Natural killer cell (primary cell): ENCODE measurements at regions not wholly inside any gene's neighbourhood (a gene's known extent, or its start where the extent isn't known, plus 50 kb on each side); places are given as distances from the start of the nearest gene placed in this dataset.
"Not testable (repeated sequence)": the region's sequence is repeated elsewhere in the genome, so short reads cannot be mapped to it uniquely, and the experiment has no call there.

Experiments
- ATAC-seq, 3 donors: fragments of 150-1000 bp in 2 of 3; fragments of 200-7000 bp in 1 of 3; cut with Tn5 transposase; 1 replicate in 1 of 3; 2 replicates in 2 of 3; pipeline ENCODE4 v1.10.0; 2021; ENCODE audit warnings: mild to moderate bottlenecking in 2 of 3, moderate library complexity in 2 of 3
- DNase-seq, 2 donors: peaks; one replicate each; pipeline versions ENCODE4 v3.0.0 to v3.0.0-alpha.2; 2013 to 2021; ENCODE audit warnings: mixed read lengths in 1 of 2
- H3K27ac ChIP-seq: one replicate; pipeline ENCODE4 v1.5.1; 2013; ENCODE audit warnings: mild to moderate bottlenecking, low read length
- H3K27me3 ChIP-seq: one replicate; pipeline ENCODE4 v1.6.1; 2013; ENCODE audit warnings: low read length; ENCODE audit not compliant: control insufficient read depth, insufficient read depth
- H3K36me3 ChIP-seq: one replicate; pipeline ENCODE4 v1.6.1; 2013; ENCODE audit warnings: low read length; ENCODE audit not compliant: control insufficient read depth, insufficient read depth
- H3K4me1 ChIP-seq: one replicate; pipeline ENCODE4 v1.6.1; 2013; ENCODE audit warnings: low read length; ENCODE audit not compliant: control insufficient read depth, insufficient read depth
- H3K4me3 ChIP-seq: one replicate; pipeline ENCODE4 v1.5.1; 2013; ENCODE audit warnings: low read length
- H3K9me3 ChIP-seq: one replicate; pipeline ENCODE4 v1.6.1; 2013; ENCODE audit warnings: low read length; ENCODE audit not compliant: control insufficient read depth, insufficient read depth
- H3K27ac Mint-ChIP-seq, 2 donors: one replicate each; pipeline ENCODE4 v1.8.0; 2022; ENCODE audit warnings: mild to moderate bottlenecking in 2 of 2, mixed read lengths in 2 of 2, moderate library complexity in 1 of 2
- H3K27me3 Mint-ChIP-seq, 2 donors: one replicate each; pipeline ENCODE4 v1.8.0; 2022; ENCODE audit warnings: low read depth in 2 of 2, mixed read lengths in 2 of 2
- H3K36me3 Mint-ChIP-seq: one replicate; pipeline ENCODE4 v1.8.0; 2022; ENCODE audit warnings: mixed read lengths
- H3K4me1 Mint-ChIP-seq, 2 donors: one replicate each; pipeline ENCODE4 v1.8.0; 2022; ENCODE audit warnings: mixed read lengths in 2 of 2
- H3K4me3 Mint-ChIP-seq: one replicate; pipeline ENCODE4 v1.8.0; 2022; ENCODE audit warnings: mild to moderate bottlenecking, moderate library complexity, mixed read lengths
- H3K9me3 Mint-ChIP-seq, 2 donors: one replicate each; pipeline ENCODE4 v1.8.0; 2022; ENCODE audit warnings: mixed read lengths in 2 of 2
- CTCF ChIP-seq: fragments of 200-600 bp; IDR thresholded peaks from one replicate; pipeline ENCODE4 v1.8.0; 2022; ENCODE audit warnings: antibody characterized with exemption
- WGBS: methylation state at CpG from one replicate; pipeline ENCODE4 v1.1.7; 2013; ENCODE audit warnings: missing lambda C conversion rate; ENCODE audit not compliant: insufficient coverage; 5-methylcytosine and 5-hydroxymethylcytosine counted together
- intact Hi-C: fragments of 100-400 bp; cut with micrococcal nuclease; formaldehyde crosslinking; loops from one replicate; pipeline ENCODE4 v1.14.2; 2022

- TF ChIP-seq CTCF: no peak
- no peak for DNase-seq
- Histone ChIP-seq H3K4me1 (no peaks in the 10 kb centered on the region), H3K27ac (no peak overlapping the region), H3K27me3 (no peaks in the 10 kb centered on the region), H3K36me3 (no peaks in the 10 kb centered on the region), H3K9me3 (no peaks in the 10 kb centered on the region), H3K4me3 (no peak overlapping the region)
- no peaks in the 10 kb centered on the region for H3K36me3 Mint-ChIP-seq
- ATAC-seq: no peak
- 91% methylated on average over 6 of the region's 8 CpGs for WGBS
- no peak overlapping the region for H3K27ac Mint-ChIP-seq
- intact Hi-C loops: no loop called here
- H3K9me3 Mint-ChIP-seq: no peaks in the 10 kb centered on the region
- H3K27me3 Mint-ChIP-seq: peaks cover 5 to 15% of the 10 kb centered on the region in 2 donors
- H3K4me1 Mint-ChIP-seq: no peaks in the 10 kb centered on the region
- H3K4me3 Mint-ChIP-seq: no peak overlapping the region
Observed at GRCh38 chr10:61047788-61048560, 104.0 kb upstream of the RHOBTB1 start.

- H3K36me3 Mint-ChIP-seq: no peaks in the 10 kb centered on the region
- H3K27ac Mint-ChIP-seq: no peak overlapping the region
- DNase-seq: no peak
- H3K27me3 ChIP-seq: no peaks in the 10 kb centered on the region
- no peaks in the 10 kb centered on the region for H3K36me3 ChIP-seq
- H3K9me3 Mint-ChIP-seq: no peaks in the 10 kb centered on the region
- ATAC-seq: no peak
- H3K27me3 Mint-ChIP-seq: peaks cover 5 to 15% of the 10 kb centered on the region in 2 donors
- H3K9me3 ChIP-seq: no peaks in the 10 kb centered on the region
- TF ChIP-seq CTCF: no peak
- no peak overlapping the region for H3K4me3 Mint-ChIP-seq
- H3K4me1 ChIP-seq: no peaks in the 10 kb centered on the region
- H3K27ac ChIP-seq: no peak overlapping the region
- H3K4me1 Mint-ChIP-seq: no peaks in the 10 kb centered on the region
- H3K4me3 ChIP-seq: no peak overlapping the region
- intact Hi-C loops: no loop called here
- WGBS: 88% methylated on average over 5 of the region's 5 CpGs
Observed at GRCh38 chr10:61047081-61047480, 103.1 kb upstream of the RHOBTB1 start.

- H3K27ac ChIP-seq, H3K27ac Mint-ChIP-seq, H3K9me3 ChIP-seq, H3K4me1 ChIP-seq, DNase-seq, H3K4me3 ChIP-seq, H3K27me3 ChIP-seq, intact Hi-C loops, H3K9me3 Mint-ChIP-seq, H3K4me3 Mint-ChIP-seq, H3K36me3 Mint-ChIP-seq, H3K4me1 Mint-ChIP-seq, ATAC-seq, H3K36me3 ChIP-seq: not testable (repeated sequence)
- H3K27me3 Mint-ChIP-seq: peaks cover 5 to 15% of the 10 kb centered on the region in 2 donors
- 86% methylated on average over 5 of the region's 5 CpGs for WGBS
Observed at GRCh38 chr10:61045480-61045879, 101.5 kb upstream of the RHOBTB1 start.

GRCh38 chr10:61042533-61042932 is 98.5 kb upstream of the RHOBTB1 start:
- H3K4me1 ChIP-seq: no peaks in the 10 kb centered on the region
- H3K4me1 Mint-ChIP-seq: no peaks in the 10 kb centered on the region
- no peak for TF ChIP-seq CTCF
- H3K36me3 Mint-ChIP-seq: no peaks in the 10 kb centered on the region
- H3K27me3 ChIP-seq: no peaks in the 10 kb centered on the region
- H3K4me3 ChIP-seq: no peak overlapping the region
- ATAC-seq (no peak), DNase-seq (no peak)
- no peak overlapping the region for H3K27ac Mint-ChIP-seq
- H3K9me3 Mint-ChIP-seq: no peaks in the 10 kb centered on the region
- intact Hi-C loops: no loop called here
- no peaks in the 10 kb centered on the region for H3K9me3 ChIP-seq
- peaks cover 3 to 8% of the 10 kb centered on the region in 2 donors for H3K27me3 Mint-ChIP-seq
- no peak overlapping the region for H3K27ac ChIP-seq
- H3K4me3 Mint-ChIP-seq: no peak overlapping the region
- no peaks in the 10 kb centered on the region for H3K36me3 ChIP-seq
